ENCODE measurements at regions not wholly inside any gene's neighbourhood (a gene's known extent, or its start where the extent isn't known, plus 50 kb on each side); places are given as distances from the start of the nearest gene placed in this dataset.
"Not testable (repeated sequence)": the region's sequence is repeated elsewhere in the genome, so short reads cannot be mapped to it uniquely, and the experiment has no call there.

- Mint-ChIP-seq H3K27me3 (ENCODE audit: low read depth) (no peaks in the 10 kb centered on the region), H3K4me1 (no peaks in the 10 kb centered on the region), H3K9me3 (peaks cover 20% of the 10 kb centered on the region), H3K36me3 (ENCODE audit: low read depth) (no peaks in the 10 kb centered on the region), H3K4me3 (no peak overlapping the region), H3K27ac (no peak overlapping the region)
- TF ChIP-seq CTCF (IDR thresholded peaks at IDR 0.05; ENCODE audit: unreplicated experiment in 3 of 3), result no peak
Observed at GRCh38 chr1:121483234-121483633, 298.5 kb downstream of the SRGAP2C start.

DNA sequence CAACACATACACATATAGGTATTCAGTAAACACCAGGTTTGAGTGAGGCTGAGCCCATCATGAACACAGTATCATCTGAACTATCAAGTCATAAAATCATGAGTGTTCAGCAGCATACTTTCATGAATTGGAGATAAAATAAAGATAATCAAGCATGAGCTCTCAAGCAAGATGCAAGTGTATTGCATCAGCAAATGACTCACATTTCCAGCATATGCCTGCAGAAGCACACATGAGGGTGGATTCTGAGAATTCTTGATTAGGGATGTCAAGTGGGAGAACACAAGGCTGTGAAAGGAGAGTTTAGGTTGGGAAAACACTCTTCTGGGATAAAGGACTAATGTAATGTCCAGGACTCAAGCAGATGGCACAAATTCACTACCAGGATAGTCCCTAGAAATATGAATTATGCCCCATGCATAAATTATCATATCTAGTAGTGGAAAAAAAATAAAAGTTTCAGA lies 299.2 kb downstream of the SRGAP2C start:
- Mint-ChIP-seq H3K27ac (no peak overlapping the region), H3K4me3 (no peak overlapping the region), H3K36me3 (ENCODE audit: low read depth) (no peaks in the 10 kb centered on the region), H3K4me1 (no peaks in the 10 kb centered on the region), H3K27me3 (ENCODE audit: low read depth) (no peaks in the 10 kb centered on the region), H3K9me3 (peaks cover 18% of the 10 kb centered on the region)
- no peak for TF ChIP-seq CTCF (IDR thresholded peaks at IDR 0.05; ENCODE audit: unreplicated experiment in 3 of 3)

- H3K36me3 Mint-ChIP-seq (ENCODE audit: low read depth); H3K27me3 Mint-ChIP-seq (ENCODE audit: low read depth); H3K4me1 Mint-ChIP-seq; H3K4me3 Mint-ChIP-seq; H3K9me3 Mint-ChIP-seq; H3K27ac Mint-ChIP-seq: not testable (repeated sequence)
Observed at GRCh38 chr1:121494796-121495195, 310.0 kb downstream of the SRGAP2C start.

- H3K9me3 Mint-ChIP-seq, result peaks cover 13% of the 10 kb centered on the region
- H3K27ac Mint-ChIP-seq; H3K27me3 Mint-ChIP-seq (ENCODE audit: low read depth); H3K36me3 Mint-ChIP-seq (ENCODE audit: low read depth); H3K4me1 Mint-ChIP-seq; H3K4me3 Mint-ChIP-seq: not testable (repeated sequence)
Observed at GRCh38 chr1:121511455-121511854, 326.7 kb downstream of the SRGAP2C start.

- peaks cover 11% of the 10 kb centered on the region for H3K9me3 Mint-ChIP-seq
- not testable (repeated sequence) for H3K36me3 Mint-ChIP-seq (ENCODE audit: low read depth); H3K27me3 Mint-ChIP-seq (ENCODE audit: low read depth); H3K4me1 Mint-ChIP-seq; H3K27ac Mint-ChIP-seq; H3K4me3 Mint-ChIP-seq
Observed at GRCh38 chr1:121511876-121512275, 327.1 kb downstream of the SRGAP2C start.

DNA sequence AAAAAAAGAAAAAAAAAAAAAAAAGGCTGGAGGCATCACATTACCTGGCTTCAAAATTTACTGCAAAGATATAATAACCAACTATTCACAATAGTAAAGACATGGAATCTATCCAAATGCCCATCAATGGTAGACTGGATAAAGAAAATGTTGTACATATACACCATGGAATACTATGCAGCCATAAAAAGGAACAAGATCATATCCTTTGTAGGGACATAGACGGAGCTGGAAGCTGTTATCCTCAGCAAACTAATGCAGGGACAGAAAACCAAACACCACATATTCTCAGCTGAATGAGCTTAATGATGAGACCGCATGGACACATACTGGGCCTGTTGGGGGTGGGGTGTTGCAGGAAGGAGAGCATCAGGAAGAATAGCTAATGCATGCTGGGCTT lies 330.5 kb downstream of the SRGAP2C start:
- no peaks in the 10 kb centered on the region for H3K9me3 Mint-ChIP-seq
- no peak overlapping the region for H3K4me3 Mint-ChIP-seq
- no peak overlapping the region for H3K27ac Mint-ChIP-seq
- no peaks in the 10 kb centered on the region for H3K36me3 Mint-ChIP-seq (ENCODE audit: low read depth)
- H3K27me3 Mint-ChIP-seq (ENCODE audit: low read depth), result peaks cover 27% of the 10 kb centered on the region
- peaks cover 7% of the 10 kb centered on the region for H3K4me1 Mint-ChIP-seq
- TF ChIP-seq CTCF (IDR thresholded peaks at IDR 0.05; ENCODE audit: unreplicated experiment in 3 of 3), result no peak

GRCh38 chr1:121516234-121516967 lies 331.6 kb downstream of the SRGAP2C start:
- Mint-ChIP-seq H3K4me3 (no peak overlapping the region), H3K4me1 (peaks cover 7% of the 10 kb centered on the region), H3K27me3 (ENCODE audit: low read depth) (peaks cover 32% of the 10 kb centered on the region), H3K27ac (no peak overlapping the region), H3K9me3 (no peaks in the 10 kb centered on the region), H3K36me3 (ENCODE audit: low read depth) (no peaks in the 10 kb centered on the region)
- no peak for TF ChIP-seq CTCF (IDR thresholded peaks at IDR 0.05; ENCODE audit: unreplicated experiment in 3 of 3)

All from nephron (organoid).